ENCODE measurements at regions not wholly inside any gene's neighbourhood (a gene's known extent, or its start where the extent isn't known, plus 50 kb on each side); places are given as distances from the start of the nearest gene placed in this dataset.

DNA sequence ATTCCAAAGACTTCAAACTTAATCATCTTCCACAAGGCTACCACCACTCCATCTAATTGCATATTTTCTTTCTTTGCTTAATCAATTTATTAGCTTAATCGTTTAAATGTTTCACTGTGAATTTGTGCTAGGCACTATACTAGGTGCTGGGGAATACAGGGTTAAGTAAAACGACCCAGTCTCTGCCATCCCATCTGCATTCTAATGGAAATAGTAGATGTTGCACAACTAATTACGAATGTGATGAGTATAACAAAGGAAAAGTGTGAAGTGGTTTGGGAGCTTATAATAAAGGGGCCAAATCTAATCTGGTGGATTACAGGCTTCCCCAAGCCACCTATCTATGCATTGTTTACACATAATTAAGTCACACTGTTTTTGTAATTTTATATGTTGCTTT lies 147.1 kb downstream of the FAM181B start:
- no peaks in the 10 kb centered on the region for H3K27me3 ChIP-seq
- TF ChIP-seq CTCF (IDR thresholded peaks at IDR 0.05 in 4 of 5, conservative IDR thresholded peaks at IDR 0.05 in 1 of 5) (no peak), POLR2A (IDR thresholded peaks at IDR 0.05) (no peak)
- no peak for ATAC-seq
- H3K9me3 ChIP-seq: no peaks in the 10 kb centered on the region
- intact Hi-C loops (cut with DNase I; ENCODE audit: low total_unique reads): no loop called here
- no peaks in the 10 kb centered on the region for H3K36me3 ChIP-seq
- in situ Hi-C loops (cut with MboI; ENCODE audit: low sequenced_read_pairs in 4 of 4): no loop called here
- H3K4me1 ChIP-seq: no peaks in the 10 kb centered on the region
- no peak for DNase-seq
- H3K27ac ChIP-seq: no peak overlapping the region
- H3K4me3 ChIP-seq: no peak overlapping the region

DNA sequence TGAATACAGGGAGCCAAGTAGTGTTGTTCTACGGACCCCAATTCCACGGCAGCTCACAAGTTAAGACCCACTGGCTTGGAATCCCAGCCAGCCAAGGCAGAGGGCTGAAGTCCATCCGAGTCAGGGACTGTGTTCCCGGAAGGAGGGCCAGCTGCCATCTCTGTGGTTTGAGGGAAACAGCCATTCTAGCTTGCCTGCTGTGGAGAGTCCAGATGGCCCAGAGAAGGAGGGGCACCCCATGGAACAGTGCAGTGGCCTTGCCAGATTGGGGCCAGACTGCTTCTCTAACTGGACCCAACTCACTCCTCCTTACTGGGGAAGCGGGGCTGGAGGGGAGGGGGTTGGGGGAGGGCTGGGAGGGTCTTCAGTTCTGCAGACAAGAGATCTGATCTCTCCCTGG lies 156.4 kb downstream of the FAM181B start:
- H3K27me3 ChIP-seq: no peaks in the 10 kb centered on the region
- no peak overlapping the region for H3K4me3 ChIP-seq
- TF ChIP-seq CTCF (IDR thresholded peaks at IDR 0.05 in 4 of 5, conservative IDR thresholded peaks at IDR 0.05 in 1 of 5) (no peak), POLR2A (IDR thresholded peaks at IDR 0.05) (no peak)
- in situ Hi-C loops (cut with MboI; ENCODE audit: low sequenced_read_pairs in 4 of 4): no loop called here
- no peaks in the 10 kb centered on the region for H3K9me3 ChIP-seq
- ATAC-seq (no peak), DNase-seq (no peak)
- intact Hi-C loops (cut with DNase I; ENCODE audit: low total_unique reads): no loop called here
- no peak overlapping the region for H3K27ac ChIP-seq
- H3K36me3 ChIP-seq: no peaks in the 10 kb centered on the region
- no peaks in the 10 kb centered on the region for H3K4me1 ChIP-seq

- in situ Hi-C loops (cut with MboI; ENCODE audit: low sequenced_read_pairs in 4 of 4) (no loop called here), intact Hi-C loops (cut with DNase I; ENCODE audit: low total_unique reads) (no loop called here)
- no peaks in the 10 kb centered on the region for H3K27me3 ChIP-seq
- no peaks in the 10 kb centered on the region for H3K9me3 ChIP-seq
- no peak for TF ChIP-seq CTCF (IDR thresholded peaks at IDR 0.05 in 4 of 5, conservative IDR thresholded peaks at IDR 0.05 in 1 of 5)
- no peak for TF ChIP-seq POLR2A (IDR thresholded peaks at IDR 0.05)
- H3K4me3 ChIP-seq: no peak overlapping the region
- no peaks in the 10 kb centered on the region for H3K4me1 ChIP-seq
- H3K27ac ChIP-seq: no peak overlapping the region
- no peak for DNase-seq
- no peaks in the 10 kb centered on the region for H3K36me3 ChIP-seq
- ATAC-seq: no peak
Observed at GRCh38 chr11:82560836-82561235, 172.8 kb downstream of the FAM181B start.

GRCh38 chr11:82559609-82560008 lies 174.1 kb downstream of the FAM181B start:
- TF ChIP-seq CTCF (IDR thresholded peaks at IDR 0.05 in 4 of 5, conservative IDR thresholded peaks at IDR 0.05 in 1 of 5): no peak
- no peak for TF ChIP-seq POLR2A (IDR thresholded peaks at IDR 0.05)
- no peaks in the 10 kb centered on the region for H3K36me3 ChIP-seq
- no peak overlapping the region for H3K27ac ChIP-seq
- H3K9me3 ChIP-seq: no peaks in the 10 kb centered on the region
- H3K4me3 ChIP-seq: no peak overlapping the region
- intact Hi-C loops (cut with DNase I; ENCODE audit: low total_unique reads): no loop called here
- ATAC-seq (no peak), DNase-seq (no peak)
- no peaks in the 10 kb centered on the region for H3K27me3 ChIP-seq
- no peaks in the 10 kb centered on the region for H3K4me1 ChIP-seq
- in situ Hi-C loops (cut with MboI; ENCODE audit: low sequenced_read_pairs in 4 of 4): loop anchor here in 1 of 4 donors (10.0 kb wide), 1 partner anchor 65 kb away; no protein-coding TSS in a partner anchor

GRCh38 chr11:82557274-82557673 lies 176.4 kb downstream of the FAM181B start:
- intact Hi-C loops (cut with DNase I; ENCODE audit: low total_unique reads): no loop called here
- Histone ChIP-seq H3K36me3 (no peaks in the 10 kb centered on the region), H3K27me3 (no peaks in the 10 kb centered on the region), H3K9me3 (no peaks in the 10 kb centered on the region), H3K4me3 (no peak overlapping the region), H3K4me1 (no peaks in the 10 kb centered on the region), H3K27ac (no peak overlapping the region)
- ATAC-seq: no peak
- in situ Hi-C loops (cut with MboI; ENCODE audit: low sequenced_read_pairs in 4 of 4): loop anchor here in 1 of 4 donors (10.0 kb wide), 1 partner anchor 62 kb away; no protein-coding TSS in a partner anchor
- DNase-seq: peak in 1 of 2 donors; percentile 20
- TF ChIP-seq CTCF (IDR thresholded peaks at IDR 0.05 in 4 of 5, conservative IDR thresholded peaks at IDR 0.05 in 1 of 5) (no peak), POLR2A (IDR thresholded peaks at IDR 0.05) (no peak)

Data from gastrocnemius medialis (tissue), 4 donors.